ENCODE measurements at regions not wholly inside any gene's neighbourhood (a gene's known extent, or its start where the extent isn't known, plus 50 kb on each side); places are given as distances from the start of the nearest gene placed in this dataset.

- no peak for DNase-seq (ENCODE audit: low read depth, low spot score)
Observed at GRCh38 chr20:56925082-56925830, 296.1 kb downstream of the TFAP2C start.

GRCh38 chr20:56925831-56926170, 296.7 kb downstream of the TFAP2C start:
- DNase-seq (ENCODE audit: low read depth, low spot score) = no peak

DNA sequence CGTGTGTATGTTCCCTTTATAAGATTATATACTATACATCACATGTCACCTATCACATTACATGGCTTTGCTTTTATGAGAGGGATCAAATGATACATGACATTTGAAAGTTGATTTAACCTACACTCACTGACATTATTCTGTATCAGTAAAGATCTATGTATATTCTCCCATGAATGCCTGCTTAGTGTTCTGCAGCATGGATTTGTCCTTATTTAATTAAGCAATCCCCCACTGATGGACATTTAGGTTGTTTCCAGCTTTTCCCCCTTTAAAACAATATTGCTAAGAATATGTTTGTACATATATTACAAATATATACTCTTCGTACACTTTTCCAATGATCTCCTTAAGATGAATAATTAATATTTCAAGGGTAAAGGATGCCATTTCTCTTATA, 297.4 kb downstream of the TFAP2C start:
- no peak for DNase-seq (ENCODE audit: low read depth, low spot score)

DNA sequence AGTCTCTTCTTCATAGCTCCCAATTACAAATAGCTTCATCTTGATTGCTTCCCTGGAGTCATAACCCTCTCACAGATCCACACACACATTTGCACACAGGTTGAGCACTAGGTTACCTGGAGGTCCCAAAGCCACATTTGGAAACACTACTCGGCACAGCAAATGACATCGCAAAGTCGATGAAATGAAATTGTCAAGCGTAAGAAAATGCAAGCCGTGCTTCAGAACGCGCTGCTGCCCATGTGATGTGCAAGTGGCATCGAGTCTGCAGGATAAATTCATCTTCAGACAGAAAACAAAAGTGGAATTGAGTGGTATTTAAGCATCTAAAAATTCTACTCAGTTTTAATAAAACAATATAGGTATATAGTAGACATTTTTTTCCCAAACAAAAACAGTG, 298.0 kb downstream of the TFAP2C start:
- DNase-seq (ENCODE audit: low read depth, low spot score) = no peak

GRCh38 chr20:56928007-56928406, 298.9 kb downstream of the TFAP2C start:
- DNase-seq (ENCODE audit: low read depth, low spot score) = no peak

DNA sequence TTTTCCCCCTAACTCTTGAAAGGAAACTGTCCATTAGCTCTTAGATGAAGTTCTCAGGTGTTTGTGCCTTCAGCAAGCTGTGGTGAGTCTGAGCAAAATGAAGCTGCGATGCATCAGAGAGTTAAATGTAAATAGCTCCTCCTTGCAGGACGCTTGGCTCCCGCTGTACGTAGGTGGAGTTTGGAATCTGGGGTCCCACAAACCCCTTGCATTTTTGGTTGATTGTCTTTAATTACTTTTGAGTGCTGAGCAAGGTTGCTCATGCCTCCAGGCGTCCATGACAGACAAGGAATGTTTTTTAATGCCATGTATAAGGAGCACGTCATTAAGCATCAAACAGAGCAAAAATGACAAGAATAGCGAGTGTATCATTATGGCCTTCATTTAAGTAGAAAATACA, 300.5 kb downstream of the TFAP2C start:
- DNase-seq (ENCODE audit: low read depth, low spot score) = no peak

DNA sequence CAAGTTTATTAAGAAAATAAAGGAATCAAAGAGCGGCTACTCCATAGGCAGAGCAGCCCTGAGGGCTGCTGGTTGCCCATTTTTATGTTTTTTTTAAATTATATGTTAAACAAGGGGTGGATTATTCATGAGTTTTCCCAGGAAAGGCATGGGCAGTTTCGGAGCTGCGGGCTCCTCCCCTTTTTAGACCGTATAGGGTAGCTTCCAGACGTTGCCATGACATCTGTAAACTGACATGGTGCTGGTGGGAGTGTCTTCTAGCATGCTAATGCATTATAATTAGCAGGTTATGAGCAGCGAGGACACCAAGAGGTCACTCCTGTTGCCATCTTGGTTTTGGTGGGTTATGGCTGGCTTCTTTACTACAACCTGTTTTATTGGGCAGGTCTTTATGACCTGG, 301.8 kb downstream of the TFAP2C start:
- no peak for DNase-seq (ENCODE audit: low read depth, low spot score)

DNA sequence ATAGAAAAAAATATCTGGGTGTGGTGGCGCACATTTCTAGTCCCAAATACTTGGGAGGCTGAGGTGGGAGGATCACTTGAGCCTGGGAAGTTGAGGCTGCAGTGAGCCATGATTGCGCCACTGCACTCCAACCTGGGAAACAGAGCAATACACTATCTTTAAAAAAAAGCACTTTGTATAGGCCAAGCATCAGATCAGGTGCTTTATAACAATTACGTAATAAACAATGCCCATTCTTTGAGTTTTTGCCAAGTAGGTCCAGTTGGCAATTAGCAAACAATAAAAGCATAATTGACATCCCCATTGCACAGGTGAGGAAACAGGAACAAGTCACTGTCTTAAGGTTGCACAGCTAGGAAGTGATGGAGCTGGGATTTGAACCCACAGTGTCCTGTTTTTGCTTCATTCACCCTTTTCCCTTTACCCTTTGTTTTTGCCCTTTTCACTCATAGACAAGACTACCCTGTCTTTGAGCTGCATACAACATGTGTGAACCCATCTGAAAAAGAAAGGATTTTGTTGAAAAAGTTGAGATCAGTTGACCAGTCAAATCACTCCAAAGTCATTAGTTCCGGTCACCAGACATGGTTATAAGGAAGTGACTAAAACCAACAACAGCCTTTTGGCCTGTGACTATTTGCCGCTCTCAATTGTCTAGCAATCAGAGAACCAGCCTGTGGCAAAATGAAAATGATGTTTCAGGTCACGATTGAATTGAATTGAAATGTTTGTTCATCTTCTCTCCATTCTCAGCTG, 303.6 kb downstream of the TFAP2C start:
- DNase-seq (ENCODE audit: low read depth, low spot score) = no peak

DNA sequence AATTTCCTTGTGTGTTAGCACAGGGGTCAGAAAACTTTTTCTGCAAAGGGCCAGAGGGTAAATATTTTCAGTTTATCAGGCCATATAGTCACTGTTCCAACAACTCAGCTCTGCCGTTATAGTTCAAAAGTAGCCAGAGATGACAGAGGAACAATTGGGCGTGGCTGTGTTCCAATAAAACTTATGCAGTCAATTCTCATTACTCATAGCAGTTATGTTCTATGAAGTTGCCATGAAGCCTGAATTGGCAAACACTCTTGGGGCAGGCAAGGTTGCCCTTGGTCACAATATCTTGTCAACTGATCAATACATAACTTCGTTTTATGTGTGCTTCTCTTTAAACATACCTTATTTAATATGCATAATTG, 304.2 kb downstream of the TFAP2C start:
- no peak for DNase-seq (ENCODE audit: low read depth, low spot score)

- no peak for DNase-seq (ENCODE audit: low read depth, low spot score)
Observed at GRCh38 chr20:56934888-56935287, 305.8 kb downstream of the TFAP2C start.

DNA sequence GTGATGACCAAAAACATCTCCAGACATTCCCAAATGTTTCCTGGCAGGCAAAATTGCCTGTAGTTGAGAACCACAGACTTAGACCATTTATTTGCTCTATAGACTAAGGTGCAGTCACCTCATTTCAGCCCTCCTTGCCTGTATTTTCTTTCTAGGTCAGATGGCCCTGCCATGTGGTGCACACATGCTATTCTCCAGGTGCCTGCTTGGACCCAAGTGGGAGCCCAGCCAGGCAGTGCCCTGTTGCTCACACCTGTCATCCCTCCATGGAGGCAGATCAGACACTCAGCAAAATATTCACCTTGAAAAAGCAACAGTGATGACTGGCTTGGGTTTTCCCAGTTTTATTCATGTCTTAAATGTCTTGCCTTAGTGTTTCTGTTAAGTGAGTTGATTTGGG, 311.4 kb downstream of the TFAP2C start:
- no peak for DNase-seq (ENCODE audit: low read depth, low spot score)

- no peak for DNase-seq (ENCODE audit: low read depth, low spot score)
Observed at GRCh38 chr20:56941101-56941686, 312.1 kb downstream of the TFAP2C start.

- no peak for DNase-seq (ENCODE audit: low read depth, low spot score)
Observed at GRCh38 chr20:56943946-56944945, 315.1 kb downstream of the TFAP2C start.

DNA sequence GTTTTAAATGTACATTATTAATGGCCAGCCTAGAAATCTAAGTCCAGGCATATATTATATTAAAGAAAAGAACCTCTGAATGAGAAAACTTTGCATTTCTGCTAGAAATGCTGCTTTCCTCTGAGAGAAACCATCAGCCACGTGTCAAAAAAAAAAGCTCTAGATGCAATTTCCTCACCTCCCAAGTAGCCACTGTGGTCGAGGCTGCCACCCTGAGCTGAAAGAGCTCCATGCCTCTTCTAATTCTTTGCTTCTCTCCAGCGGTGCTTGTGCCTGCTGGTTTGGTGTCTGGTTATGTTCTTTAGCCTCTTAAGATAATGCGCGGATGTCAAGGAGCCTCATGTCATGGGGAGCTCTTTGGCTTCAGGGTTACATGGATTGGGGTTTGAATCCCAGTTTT, 316.0 kb downstream of the TFAP2C start:
- no peak for DNase-seq (ENCODE audit: low read depth, low spot score)

GRCh38 chr20:56945901-56946300, 316.8 kb downstream of the TFAP2C start:
- no peak for DNase-seq (ENCODE audit: low read depth, low spot score)

GRCh38 chr20:56949318-56949717, 317.1 kb downstream of the BMP7 start:
- DNase-seq (ENCODE audit: low read depth, low spot score) = no peak

- DNase-seq (ENCODE audit: low read depth, low spot score) = no peak
Observed at GRCh38 chr20:56952258-56953047, 314.0 kb downstream of the BMP7 start.

DNA sequence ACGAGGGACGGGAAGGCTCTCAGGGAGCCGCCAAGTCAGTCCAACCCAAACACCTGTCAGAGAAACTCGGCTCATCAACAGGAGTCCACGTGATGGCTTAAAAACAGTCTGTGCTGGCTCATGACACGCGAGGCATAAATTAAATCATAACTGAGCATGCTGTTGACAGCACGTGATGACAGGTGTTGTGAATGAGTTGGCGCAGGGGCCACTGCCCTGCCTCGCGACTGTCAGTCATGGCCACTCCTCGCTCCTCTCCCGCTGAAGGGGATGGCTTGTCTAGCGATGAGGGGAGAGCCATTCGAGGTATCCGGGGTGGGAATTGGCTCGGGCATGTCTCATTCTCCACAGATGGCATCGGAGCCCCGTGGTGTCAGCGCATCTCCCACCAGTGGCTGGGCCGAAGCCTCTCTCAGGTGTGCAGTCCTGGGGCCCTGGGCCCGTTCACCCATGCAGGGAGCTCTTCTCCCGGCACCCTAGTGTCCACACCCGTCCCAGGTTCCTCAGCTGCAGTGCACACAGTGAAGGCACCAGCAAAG, 313.3 kb downstream of the BMP7 start:
- no peak for DNase-seq (ENCODE audit: low read depth, low spot score)

DNA sequence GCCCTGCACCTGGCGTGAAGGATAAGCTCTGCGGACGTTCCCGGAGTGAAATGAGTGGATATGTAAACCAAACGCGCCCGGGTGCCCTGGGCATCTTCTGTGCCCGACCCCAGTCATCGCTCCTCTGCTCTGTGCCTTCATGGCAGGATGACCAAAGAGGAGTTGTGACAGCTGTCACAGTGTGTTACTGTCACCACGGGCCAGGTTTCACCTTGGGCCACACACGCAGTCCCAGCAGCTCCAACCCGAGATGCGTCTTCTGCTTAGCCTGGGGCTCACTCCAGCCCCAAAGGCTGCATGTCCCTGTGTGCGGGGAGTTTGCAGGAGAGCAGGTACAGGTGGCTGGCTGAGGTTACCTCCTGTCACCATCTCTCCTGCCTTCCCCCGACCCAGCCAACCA, 311.6 kb downstream of the BMP7 start:
- DNase-seq (ENCODE audit: low read depth, low spot score) = no peak

DNA sequence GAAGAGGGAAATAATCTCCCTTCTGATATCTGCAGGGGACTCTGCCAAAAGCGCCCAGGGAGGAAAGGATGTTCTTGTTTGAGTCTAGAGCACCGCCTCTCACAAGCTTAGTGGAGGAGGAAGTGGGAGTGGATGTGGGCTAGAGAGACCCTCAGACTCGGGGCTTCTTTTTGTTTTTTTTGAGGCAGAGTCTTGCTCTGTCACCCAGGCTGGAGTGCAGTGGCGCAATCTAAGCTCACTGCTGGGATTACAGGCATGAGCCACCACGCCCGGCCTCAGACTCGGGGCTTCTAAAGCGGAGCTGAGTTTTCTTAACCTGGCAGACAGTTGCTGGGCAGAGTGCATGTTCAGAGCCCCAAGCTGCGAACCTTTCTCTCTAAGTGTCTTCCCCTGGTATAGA, 310.8 kb downstream of the BMP7 start:
- no peak for DNase-seq (ENCODE audit: low read depth, low spot score)

- no peak for DNase-seq (ENCODE audit: low read depth, low spot score)
Observed at GRCh38 chr20:56956534-56956933, 309.9 kb downstream of the BMP7 start.

All from brain pericyte (primary cell).